Fibroblast of lung (primary cell): ENCODE measurements at regions not wholly inside any gene's neighbourhood (a gene's known extent, or its start where the extent isn't known, plus 50 kb on each side); places are given as distances from the start of the nearest gene placed in this dataset.

Source experiments
- DNase-seq, 2 donors: peaks; one replicate each; pipeline versions ENCODE4 v3.0.0 to v3.0.0-alpha.2; 2010; ENCODE audit warnings: low read depth in 2 of 2
- H2AFZ ChIP-seq: 2 replicates; pipeline ENCODE4 v1.5.1; 2012; ENCODE audit warnings: low read length, control low read depth, inconsistent platforms
- H3K27ac ChIP-seq: 2 replicates; pipeline ENCODE4 v1.5.1; 2011; ENCODE audit warnings: low read length, control low read depth; ENCODE audit not compliant: insufficient read depth
- H3K27me3 ChIP-seq: 2 replicates; pipeline ENCODE4 v1.5.1; 2011; ENCODE audit warnings: mild to moderate bottlenecking, low read length; ENCODE audit not compliant: control insufficient read depth, insufficient read depth
- H3K36me3 ChIP-seq: 2 replicates; pipeline ENCODE4 v1.5.1; 2011; ENCODE audit warnings: low read length; ENCODE audit not compliant: control insufficient read depth, insufficient read depth
- H3K4me1 ChIP-seq: 2 replicates; pipeline ENCODE4 v1.5.1; 2011; ENCODE audit warnings: low read length; ENCODE audit not compliant: control insufficient read depth, insufficient read depth; ENCODE audit errors: extremely low read depth
- H3K4me2 ChIP-seq: 2 replicates; pipeline ENCODE4 v1.5.1; 2011; ENCODE audit warnings: low read length, control low read depth; ENCODE audit not compliant: insufficient read depth; ENCODE audit errors: extremely low read depth
- H3K4me3 ChIP-seq, 4 experiments: fragments of 200-600 bp in 1 of 4; sonication (generic) in 1 of 4; replicated peaks in 1 of 4; 2 replicates each; pipeline ENCODE4 v1.5.1; 2011 to 2016; ENCODE audit warnings: low read length in 4 of 4, low read depth in 3 of 4, mild to moderate bottlenecking in 3 of 4, control low read depth in 2 of 4, inconsistent platforms in 1 of 4, mixed read lengths in 1 of 4; ENCODE audit not compliant: insufficient read depth in 1 of 4; ENCODE audit errors: control extremely low read depth in 1 of 4
- H3K79me2 ChIP-seq: 2 replicates; pipeline ENCODE4 v1.5.1; 2012; ENCODE audit warnings: mild to moderate bottlenecking, low read length, inconsistent platforms; ENCODE audit not compliant: control insufficient read depth, insufficient read depth
- H3K9ac ChIP-seq: 2 replicates; pipeline ENCODE4 v1.5.1; 2011; ENCODE audit warnings: mild to moderate bottlenecking, low read length, control low read depth; ENCODE audit not compliant: insufficient read depth
- H3K9me3 ChIP-seq: 2 replicates; pipeline ENCODE4 v1.5.1; 2012; ENCODE audit warnings: low read depth, low read length; ENCODE audit not compliant: control insufficient read depth, insufficient read depth
- H4K20me1 ChIP-seq: 2 replicates; pipeline ENCODE4 v1.5.1; 2011; ENCODE audit warnings: low read length; ENCODE audit not compliant: control insufficient read depth, insufficient read depth; ENCODE audit errors: extremely low read depth
- EZH2 ChIP-seq: IDR thresholded peaks from 2 replicates; pipeline ENCODE4 v1.5.1; 2012; ENCODE audit warnings: low read length, control low read depth, mild to moderate bottlenecking; ENCODE audit errors: missing control alignments
- TF ChIP-seq, protein P1 (sequence below), 2 donors: IDR thresholded peaks in 1 of 2; conservative IDR thresholded peaks in 1 of 2; 1 replicate in 1 of 2; 2 replicates in 1 of 2; pipeline ENCODE4 v1.5.1; 2011 to 2012; ENCODE audit warnings: low read length in 2 of 2, control low read depth in 1 of 2, inconsistent platforms in 1 of 2, low read depth in 1 of 2, mild to moderate bottlenecking in 1 of 2

- DNase-seq: no peak
- H2AFZ ChIP-seq: no peak overlapping the region
- no peak for TF ChIP-seq EZH2
- TF ChIP-seq, protein P1, sequence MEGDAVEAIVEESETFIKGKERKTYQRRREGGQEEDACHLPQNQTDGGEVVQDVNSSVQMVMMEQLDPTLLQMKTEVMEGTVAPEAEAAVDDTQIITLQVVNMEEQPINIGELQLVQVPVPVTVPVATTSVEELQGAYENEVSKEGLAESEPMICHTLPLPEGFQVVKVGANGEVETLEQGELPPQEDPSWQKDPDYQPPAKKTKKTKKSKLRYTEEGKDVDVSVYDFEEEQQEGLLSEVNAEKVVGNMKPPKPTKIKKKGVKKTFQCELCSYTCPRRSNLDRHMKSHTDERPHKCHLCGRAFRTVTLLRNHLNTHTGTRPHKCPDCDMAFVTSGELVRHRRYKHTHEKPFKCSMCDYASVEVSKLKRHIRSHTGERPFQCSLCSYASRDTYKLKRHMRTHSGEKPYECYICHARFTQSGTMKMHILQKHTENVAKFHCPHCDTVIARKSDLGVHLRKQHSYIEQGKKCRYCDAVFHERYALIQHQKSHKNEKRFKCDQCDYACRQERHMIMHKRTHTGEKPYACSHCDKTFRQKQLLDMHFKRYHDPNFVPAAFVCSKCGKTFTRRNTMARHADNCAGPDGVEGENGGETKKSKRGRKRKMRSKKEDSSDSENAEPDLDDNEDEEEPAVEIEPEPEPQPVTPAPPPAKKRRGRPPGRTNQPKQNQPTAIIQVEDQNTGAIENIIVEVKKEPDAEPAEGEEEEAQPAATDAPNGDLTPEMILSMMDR (conservative IDR thresholded peaks at IDR 0.05 in 1 of 2, IDR thresholded peaks at IDR 0.05 in 1 of 2; ENCODE audit: low read depth in 1 of 2, low read length in 2 of 2): no peak
- H3K4me1 ChIP-seq: no peaks in the 10 kb centered on the region
- no peak overlapping the region for H3K4me3 ChIP-seq
- no peaks in the 10 kb centered on the region for H3K9me3 ChIP-seq
- H3K27ac ChIP-seq: no peak overlapping the region
- no peaks in the 10 kb centered on the region for H3K27me3 ChIP-seq
- H3K9ac ChIP-seq: no peak overlapping the region
- no peaks in the 10 kb centered on the region for H3K79me2 ChIP-seq
- H3K4me2 ChIP-seq: no peak overlapping the region
- no peaks in the 10 kb centered on the region for H3K36me3 ChIP-seq
- no peaks in the 10 kb centered on the region for H4K20me1 ChIP-seq
Measured at GRCh38 chr4:10172278-10172921, 55.8 kb upstream of the WDR1 start.

- TF ChIP-seq EZH2: no peak
- TF ChIP-seq, protein P1 (conservative IDR thresholded peaks at IDR 0.05 in 1 of 2, IDR thresholded peaks at IDR 0.05 in 1 of 2; ENCODE audit: low read depth in 1 of 2, low read length in 2 of 2): no peak
- Histone ChIP-seq H3K9me3 (no peaks in the 10 kb centered on the region), H3K36me3 (no peaks in the 10 kb centered on the region), H3K4me1 (no peaks in the 10 kb centered on the region), H3K9ac (no peak overlapping the region), H4K20me1 (no peaks in the 10 kb centered on the region), H3K27me3 (no peaks in the 10 kb centered on the region), H3K4me3 (no peak overlapping the region), H2AFZ (no peak overlapping the region), H3K79me2 (no peaks in the 10 kb centered on the region), H3K4me2 (no peak overlapping the region), H3K27ac (no peak overlapping the region)
- DNase-seq: no peak
Measured at GRCh38 chr4:10171055-10171454, 54.5 kb upstream of the WDR1 start.

DNA sequence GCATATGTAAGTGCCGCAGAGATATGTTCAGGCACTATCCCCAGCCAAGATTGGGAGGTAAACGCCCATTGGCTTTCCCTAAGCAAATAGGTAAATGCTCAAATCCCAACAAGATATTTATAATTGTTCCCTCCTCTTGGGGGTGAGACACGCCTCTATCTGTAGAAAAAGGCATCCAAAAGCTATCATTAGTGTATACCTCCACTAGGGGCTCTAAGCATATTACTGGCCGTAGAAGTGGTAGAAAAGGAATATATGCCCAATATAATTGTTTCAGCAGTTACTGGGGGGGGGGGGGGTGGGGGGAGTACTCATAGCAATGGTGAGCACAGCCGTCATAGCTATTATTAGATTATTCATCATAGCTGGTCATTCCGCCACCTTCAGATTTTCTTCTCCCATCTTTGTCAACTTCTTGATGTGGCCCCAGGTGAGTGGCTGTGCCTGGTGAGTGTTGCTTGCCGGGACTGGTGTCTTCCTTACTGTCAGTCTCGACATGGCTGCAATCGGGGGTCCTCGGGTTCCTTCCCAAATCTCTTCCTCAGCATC lies 53.3 kb upstream of the WDR1 start:
- Histone ChIP-seq H3K9ac (no peak overlapping the region), H2AFZ (no peak overlapping the region), H3K9me3 (no peaks in the 10 kb centered on the region), H3K79me2 (no peaks in the 10 kb centered on the region), H4K20me1 (no peaks in the 10 kb centered on the region), H3K27ac (no peak overlapping the region), H3K4me2 (no peak overlapping the region), H3K4me3 (no peak overlapping the region), H3K27me3 (no peaks in the 10 kb centered on the region), H3K36me3 (no peaks in the 10 kb centered on the region), H3K4me1 (no peaks in the 10 kb centered on the region)
- TF ChIP-seq EZH2: no peak
- TF ChIP-seq, protein P1 (conservative IDR thresholded peaks at IDR 0.05 in 1 of 2, IDR thresholded peaks at IDR 0.05 in 1 of 2; ENCODE audit: low read depth in 1 of 2, low read length in 2 of 2): no peak
- no peak for DNase-seq
